Progenitor cell of endocrine pancreas (in vitro differentiated cells): ENCODE measurements at regions not wholly inside any gene's neighbourhood (a gene's known extent, or its start where the extent isn't known, plus 50 kb on each side); places are given as distances from the start of the nearest gene placed in this dataset.

Source experiments
- DNase-seq: peaks from one replicate; pipeline ENCODE4 v3.0.0; 2021; ENCODE audit warnings: low spot score; ENCODE audit not compliant: unreplicated experiment
- H3K27ac Mint-ChIP-seq: 2 replicates; pipeline ENCODE4 v1.8.0; 2021; ENCODE audit warnings: mild to moderate bottlenecking, moderate library complexity, mixed read lengths
- H3K27me3 Mint-ChIP-seq: 2 replicates; pipeline ENCODE4 v1.8.0; 2021; ENCODE audit warnings: mixed read lengths
- H3K36me3 Mint-ChIP-seq: 2 replicates; pipeline ENCODE4 v1.8.0; 2022; ENCODE audit warnings: mixed read lengths; ENCODE audit not compliant: insufficient read depth
- H3K4me1 Mint-ChIP-seq: 2 replicates; pipeline ENCODE4 v1.8.0; 2021; ENCODE audit warnings: low read depth, mixed read lengths
- H3K4me3 Mint-ChIP-seq: 2 replicates; pipeline ENCODE4 v1.8.0; 2021; ENCODE audit warnings: low read depth, mild to moderate bottlenecking, moderate library complexity, mixed read lengths
- H3K9me3 Mint-ChIP-seq: 2 replicates; pipeline ENCODE4 v1.8.0; 2021; ENCODE audit warnings: low read depth, mixed read lengths
- CTCF ChIP-seq: fragments of 200-600 bp; sonication (generic); IDR thresholded peaks from one replicate; pipeline ENCODE4 v1.5.0; 2021; ENCODE audit warnings: antibody characterized with exemption, mild to moderate bottlenecking; ENCODE audit not compliant: unreplicated experiment

GRCh38 chr7:112905413-112905812, 115.2 kb upstream of the TMEM168 start:
- no peak for DNase-seq
- Mint-ChIP-seq H3K9me3 (peaks cover 28% of the 10 kb centered on the region), H3K27ac (no peak overlapping the region), H3K36me3 (peaks cover 45% of the 10 kb centered on the region), H3K4me3 (no peak overlapping the region), H3K4me1 (no peaks in the 10 kb centered on the region), H3K27me3 (no peaks in the 10 kb centered on the region)
- TF ChIP-seq CTCF: no peak

GRCh38 chr7:112898432-112899290, 108.5 kb upstream of the TMEM168 start:
- peaks cover 17% of the 10 kb centered on the region for H3K9me3 Mint-ChIP-seq
- H3K27ac Mint-ChIP-seq: no peak overlapping the region
- TF ChIP-seq CTCF: peak; percentile 70
- H3K27me3 Mint-ChIP-seq: no peaks in the 10 kb centered on the region
- H3K4me1 Mint-ChIP-seq: peaks cover 6% of the 10 kb centered on the region
- H3K36me3 Mint-ChIP-seq: peaks cover 35% of the 10 kb centered on the region
- no peak overlapping the region for H3K4me3 Mint-ChIP-seq
- peak; percentile 33 for DNase-seq

GRCh38 chr7:112897839-112898431, 107.7 kb upstream of the TMEM168 start:
- H3K27ac Mint-ChIP-seq: no peak overlapping the region
- no peak for TF ChIP-seq CTCF
- H3K27me3 Mint-ChIP-seq: no peaks in the 10 kb centered on the region
- peaks cover 14% of the 10 kb centered on the region for H3K9me3 Mint-ChIP-seq
- H3K36me3 Mint-ChIP-seq: peaks cover 40% of the 10 kb centered on the region
- no peak overlapping the region for H3K4me3 Mint-ChIP-seq
- peaks cover 6% of the 10 kb centered on the region for H3K4me1 Mint-ChIP-seq
- no peak for DNase-seq

- no peak overlapping the region for H3K27ac Mint-ChIP-seq
- TF ChIP-seq CTCF: no peak
- no peaks in the 10 kb centered on the region for H3K27me3 Mint-ChIP-seq
- no peak overlapping the region for H3K4me3 Mint-ChIP-seq
- H3K4me1 Mint-ChIP-seq: peaks cover 6% of the 10 kb centered on the region
- H3K9me3 Mint-ChIP-seq: peaks cover 14% of the 10 kb centered on the region
- DNase-seq: no peak
- peaks cover 38% of the 10 kb centered on the region for H3K36me3 Mint-ChIP-seq
These were observed 105.9 kb upstream of the TMEM168 start for GRCh38 chr7:112896026-112896601.

- TF ChIP-seq CTCF: no peak
- Mint-ChIP-seq H3K9me3 (no peaks in the 10 kb centered on the region), H3K4me3 (no peak overlapping the region), H3K4me1 (peaks cover under 1% of the 10 kb centered on the region), H3K27me3 (no peaks in the 10 kb centered on the region), H3K36me3 (peaks cover 23% of the 10 kb centered on the region), H3K27ac (no peak overlapping the region)
- DNase-seq: no peak
These were observed 102.1 kb upstream of the TMEM168 start for GRCh38 chr7:112892263-112892662.
